NCI-H82 (cell line): ENCODE measurements at regions not wholly inside any gene's neighbourhood (a gene's known extent, or its start where the extent isn't known, plus 50 kb on each side); places are given as distances from the start of the nearest gene placed in this dataset.
"Not testable (repeated sequence)": the region's sequence is repeated elsewhere in the genome, so short reads cannot be mapped to it uniquely, and the experiment has no call there.

Experiments
- DNase-seq: peaks from one replicate; lab custom pipeline; 2025; lab: John Stamatoyannopoulos, UW

DNA sequence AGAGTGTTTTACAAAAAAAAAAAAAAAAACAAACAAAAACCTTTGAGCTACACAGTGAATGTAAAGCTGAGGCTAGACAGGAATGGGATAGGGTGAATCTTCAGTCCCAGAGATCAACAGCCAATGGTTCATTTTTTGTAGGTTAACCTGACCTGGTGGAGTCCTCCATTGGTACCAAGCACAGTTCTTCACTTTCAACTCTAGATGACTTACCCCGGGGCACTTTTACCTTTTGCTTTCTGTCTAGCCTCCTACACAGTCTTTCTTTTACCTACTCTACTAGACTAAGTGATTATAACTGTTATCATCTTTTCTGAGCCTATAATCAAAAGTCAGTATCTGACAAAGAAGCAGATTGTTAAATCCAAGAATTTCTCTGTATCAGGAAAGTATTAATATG lies 50.9 kb downstream of the ANXA2R start:
- no peak for DNase-seq

DNA sequence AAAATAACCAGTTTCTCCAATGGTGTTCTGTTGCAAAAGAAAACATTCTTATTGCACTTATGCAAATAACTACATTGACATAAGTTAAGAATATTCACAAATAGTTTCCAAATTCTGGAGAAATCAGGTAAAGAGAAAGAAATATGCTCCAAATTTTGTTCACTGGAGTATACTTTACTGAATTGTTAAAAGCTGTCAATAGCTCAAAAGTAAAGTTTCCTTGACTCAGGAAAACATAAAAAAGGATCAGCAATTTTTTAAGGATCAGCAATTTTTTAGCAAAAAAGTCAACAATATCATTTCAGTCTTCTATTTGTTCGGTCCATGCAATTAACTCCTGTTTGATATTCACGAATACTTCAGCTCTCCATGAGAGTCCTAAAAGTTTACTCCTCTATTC lies 51.6 kb downstream of the ANXA2R start:
- no peak for DNase-seq

- DNase-seq: no peak
Observed at GRCh38 chr5:42985129-42986037, 54.7 kb downstream of the ANXA2R start.

DNA sequence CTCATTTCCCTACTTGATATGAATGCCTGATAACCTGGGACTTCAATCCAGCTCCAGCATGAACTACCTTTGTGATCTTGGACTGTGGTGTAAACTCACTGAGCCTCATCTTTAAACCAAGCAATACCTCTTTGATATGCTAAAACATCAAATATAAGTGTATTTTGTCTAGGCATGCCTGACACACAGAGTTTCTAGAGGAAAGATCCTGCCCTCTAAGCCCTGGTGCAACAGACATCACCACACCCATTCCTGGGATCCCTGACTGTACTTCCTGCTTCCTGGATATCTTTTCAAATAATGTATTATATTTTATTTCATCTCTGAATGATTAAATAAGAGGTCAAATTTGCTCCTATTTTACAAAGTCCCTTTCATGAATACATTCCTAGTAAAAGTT lies 55.8 kb downstream of the ANXA2R start:
- no peak for DNase-seq

DNA sequence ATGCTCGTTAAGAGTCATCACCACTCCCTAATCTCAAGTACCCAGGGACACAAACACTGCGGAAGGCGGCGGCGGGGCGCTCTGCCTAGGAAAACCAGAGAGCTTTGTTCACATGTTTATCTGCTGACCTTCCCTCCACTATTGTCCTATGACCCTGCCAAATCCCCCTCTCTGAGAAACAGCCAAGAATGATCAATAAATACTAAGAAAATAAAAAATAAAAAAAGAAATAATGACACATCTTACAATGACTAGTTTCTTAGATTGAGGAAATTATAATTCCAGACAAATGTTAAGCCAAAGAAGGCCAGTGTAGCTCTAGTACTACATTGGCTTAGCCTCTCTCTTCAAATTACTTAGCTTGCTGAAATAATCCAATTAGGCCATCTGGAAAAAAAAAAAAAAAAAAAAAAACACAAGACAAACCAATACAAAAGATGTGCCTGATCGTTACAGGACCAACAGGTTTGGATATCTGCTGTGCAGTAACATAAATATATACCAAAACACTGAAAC lies 58.0 kb downstream of the ANXA2R start:
- peak; percentile 85 for DNase-seq

GRCh38 chr5:42981417-42982106 lies 58.6 kb downstream of the ANXA2R start:
- DNase-seq: not testable (repeated sequence)

DNA sequence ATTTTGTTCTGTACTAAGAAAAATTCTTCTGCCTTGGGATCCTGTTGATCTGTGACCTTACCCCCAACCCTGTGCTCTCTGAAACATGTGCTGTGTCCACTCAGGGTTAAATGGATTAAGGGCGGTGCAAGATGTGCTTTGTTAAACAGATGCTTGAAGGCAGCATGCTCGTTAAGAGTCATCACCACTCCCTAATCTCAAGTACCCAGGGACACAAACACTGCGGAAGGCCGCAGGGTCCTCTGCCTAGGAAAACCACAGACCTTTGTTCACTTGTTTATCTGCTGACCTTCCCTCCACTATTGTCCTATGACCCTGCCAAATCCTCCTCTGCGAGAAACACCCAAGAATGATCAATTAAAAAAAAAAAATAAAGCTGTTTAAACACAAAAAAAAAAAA lies 59.1 kb downstream of the ANXA2R start:
- DNase-seq: not testable (repeated sequence)

GRCh38 chr5:42980391-42980790 lies 59.7 kb downstream of the ANXA2R start:
- DNase-seq: not testable (repeated sequence)

DNA sequence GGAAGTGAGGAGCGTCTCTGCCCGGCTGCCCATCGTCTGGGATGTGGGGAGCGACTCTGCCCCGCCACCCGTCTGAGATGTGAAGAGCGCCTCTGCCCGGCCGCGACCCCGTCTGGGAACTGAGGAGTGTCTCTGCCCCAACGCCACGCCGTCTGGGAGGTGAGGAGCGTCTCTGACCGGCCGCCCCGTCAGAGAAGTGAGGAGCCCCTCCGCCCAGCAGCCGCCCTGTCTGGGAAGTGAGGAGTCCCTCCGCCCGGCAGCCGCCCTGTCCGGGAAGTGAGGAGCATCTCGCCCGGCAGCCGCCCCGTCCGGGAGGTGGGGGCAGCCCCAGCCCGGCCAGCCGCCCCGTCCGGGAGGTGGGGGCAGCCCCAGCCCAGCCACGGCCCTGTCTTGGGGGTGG lies 60.9 kb downstream of the ANXA2R start:
- DNase-seq: not testable (repeated sequence)

GRCh38 chr5:42974536-42974935 lies 65.6 kb downstream of the ANXA2R start:
- no peak for DNase-seq

GRCh38 chr5:42970636-42971559 lies 69.2 kb downstream of the ANXA2R start:
- DNase-seq: peak; percentile 95

- no peak for DNase-seq
Observed at GRCh38 chr5:42965934-42966333, 74.2 kb downstream of the ANXA2R start.

DNA sequence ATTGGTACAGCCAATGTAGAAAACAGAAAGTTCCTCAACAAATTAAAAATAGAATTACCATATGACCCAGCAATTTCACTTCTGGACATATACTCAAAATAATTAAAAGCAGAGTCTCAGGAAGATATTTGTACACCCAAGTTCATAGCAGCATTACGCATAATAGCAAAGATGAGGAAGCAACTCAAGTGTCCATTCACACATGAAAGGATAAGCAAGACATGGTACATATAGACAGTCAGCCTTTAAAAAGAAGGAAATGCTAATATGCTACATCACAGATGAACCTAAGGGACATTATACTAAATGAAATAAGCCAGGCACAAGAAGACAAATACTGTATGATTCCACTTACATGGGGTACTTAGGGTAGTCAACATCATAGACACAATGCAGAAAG lies 76.7 kb downstream of the ANXA2R start:
- no peak for DNase-seq

GRCh38 chr5:42962124-42962523 lies 78.0 kb downstream of the ANXA2R start:
- DNase-seq: no peak

GRCh38 chr5:42960506-42960905 lies 79.6 kb downstream of the ANXA2R start:
- DNase-seq: no peak

DNA sequence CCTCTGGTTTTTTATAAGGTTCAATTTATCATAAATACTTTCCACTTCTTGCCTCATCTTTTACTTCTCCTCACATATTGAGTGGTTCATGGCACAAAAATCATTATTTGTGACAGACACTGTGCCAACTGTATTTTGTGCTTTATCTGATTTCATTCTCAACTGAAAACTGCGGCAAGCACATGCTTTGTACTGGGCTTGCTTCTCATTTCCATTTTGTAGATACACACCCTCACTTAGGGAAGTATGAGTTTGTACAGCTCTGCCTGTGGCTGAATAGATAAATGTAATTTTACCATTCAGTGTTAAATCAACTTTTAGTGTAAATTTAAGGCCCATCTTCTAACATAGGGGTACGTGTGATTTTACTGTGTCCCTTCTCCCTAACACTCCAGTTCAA lies 83.6 kb downstream of the ANXA2R start:
- no peak for DNase-seq

- peak; percentile 10 for DNase-seq
Observed at GRCh38 chr5:42953041-42953440, 87.1 kb downstream of the ANXA2R start.

DNA sequence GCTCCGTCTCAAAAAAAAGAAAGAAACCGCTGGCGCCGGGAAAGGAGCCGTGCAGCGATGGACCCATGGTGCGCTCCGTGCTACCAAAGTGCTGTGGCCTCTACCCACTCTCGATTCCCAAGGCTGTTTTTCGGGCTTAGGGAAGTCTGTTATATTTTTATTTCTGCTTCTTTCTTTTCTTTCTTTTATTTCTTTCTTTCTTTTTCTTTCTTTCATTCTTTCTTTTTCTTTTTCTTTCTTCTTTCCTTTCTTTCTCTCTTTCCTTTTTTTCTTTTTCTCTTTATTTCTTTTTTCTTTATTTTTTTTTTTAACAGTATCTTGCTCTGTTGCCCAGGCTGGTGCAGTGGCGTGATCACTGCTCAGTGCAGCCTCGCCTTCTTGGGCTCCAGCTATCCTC lies 87.5 kb downstream of the ANXA2R start:
- DNase-seq: no peak

GRCh38 chr5:42951293-42951840 lies 88.8 kb downstream of the ANXA2R start:
- peak; percentile 38 for DNase-seq

DNA sequence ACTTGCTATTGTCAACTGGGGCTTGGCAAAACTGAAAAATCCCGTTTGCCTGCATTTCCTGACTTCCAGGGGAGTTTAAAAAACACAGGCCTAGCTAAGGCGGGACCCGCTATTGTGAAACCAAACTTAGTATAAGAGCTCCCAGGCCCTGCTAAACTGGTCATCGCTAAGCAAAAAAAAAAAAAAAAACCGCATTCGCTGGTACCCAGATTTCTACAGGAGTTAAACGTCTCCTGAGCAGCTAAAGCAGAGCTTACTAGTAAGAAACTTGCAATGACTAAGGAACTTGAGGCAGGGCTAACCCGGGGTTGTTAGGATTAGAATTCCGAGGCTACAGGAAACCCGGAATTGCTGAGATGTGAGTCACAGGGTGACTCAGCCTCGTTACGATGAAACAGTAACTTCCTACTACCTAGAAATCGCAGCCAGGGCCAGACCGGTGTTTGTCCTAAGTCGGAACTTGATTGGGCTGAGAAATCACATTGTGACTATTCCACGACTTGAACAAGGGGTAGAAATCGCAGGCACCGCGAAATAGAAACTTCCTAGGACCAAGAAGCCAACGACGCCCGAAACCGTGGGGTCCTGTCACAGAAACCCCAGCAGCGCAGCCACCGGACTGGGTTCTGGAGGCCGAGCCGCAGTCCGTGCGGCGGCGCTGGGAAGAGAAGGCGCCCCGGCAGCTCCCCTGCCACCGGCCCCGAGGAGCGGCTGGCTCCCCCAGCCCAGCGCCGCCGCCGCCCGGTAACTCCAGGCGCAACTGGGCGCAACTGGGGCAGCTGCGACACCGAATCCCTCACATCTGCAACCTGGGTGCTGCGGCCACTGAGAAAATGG lies 89.4 kb downstream of the ANXA2R start:
- peak; percentile 29 for DNase-seq

GRCh38 chr5:42950116-42950455 lies 90.0 kb downstream of the ANXA2R start:
- no peak for DNase-seq
